OCI-LY7 (cell line): ENCODE measurements at regions not wholly inside any gene's neighbourhood (a gene's known extent, or its start where the extent isn't known, plus 50 kb on each side); places are given as distances from the start of the nearest gene placed in this dataset.

ENCODE experiments used
- EZH2phosphoT487 ChIP-seq: fragments of 200-600 bp; sonication (generic); IDR thresholded peaks from 2 replicates; pipeline ENCODE4 v1.6.1; 2018; ENCODE audit warnings: low read depth, borderline replicate concordance, mild to moderate bottlenecking, mixed run types, antibody characterized with exemption, low read length, moderate library complexity, mixed read lengths
- TF ChIP-seq, protein P1 (sequence below): fragments of 200-600 bp; sonication (generic); conservative IDR thresholded peaks from 2 replicates; pipeline ENCODE4 v1.5.1; 2014; ENCODE audit warnings: mild to moderate bottlenecking, antibody characterized with exemption, low read length, moderate library complexity, mixed read lengths

DNA sequence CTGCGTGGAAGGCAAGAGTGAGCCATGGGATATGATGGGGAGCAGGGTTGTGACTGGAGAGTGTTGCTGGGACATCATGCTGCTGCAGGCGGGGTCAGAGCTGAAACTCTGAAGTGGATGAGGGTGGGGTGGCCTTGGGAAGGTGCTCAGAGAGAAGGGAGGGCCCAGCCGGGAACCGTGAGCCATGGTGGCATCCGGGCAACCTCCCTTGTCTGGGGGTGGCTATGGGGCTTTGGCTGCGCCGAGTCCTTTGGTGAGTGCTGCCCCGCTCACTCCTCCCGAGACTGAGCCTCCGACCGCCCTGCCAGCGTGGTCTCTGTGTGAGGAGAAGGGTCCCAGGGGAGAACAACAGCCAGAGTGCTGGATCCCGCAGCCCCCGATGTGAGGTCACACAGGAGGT is 632.0 kb downstream of the BRD1 start:
- TF ChIP-seq, protein P1, sequence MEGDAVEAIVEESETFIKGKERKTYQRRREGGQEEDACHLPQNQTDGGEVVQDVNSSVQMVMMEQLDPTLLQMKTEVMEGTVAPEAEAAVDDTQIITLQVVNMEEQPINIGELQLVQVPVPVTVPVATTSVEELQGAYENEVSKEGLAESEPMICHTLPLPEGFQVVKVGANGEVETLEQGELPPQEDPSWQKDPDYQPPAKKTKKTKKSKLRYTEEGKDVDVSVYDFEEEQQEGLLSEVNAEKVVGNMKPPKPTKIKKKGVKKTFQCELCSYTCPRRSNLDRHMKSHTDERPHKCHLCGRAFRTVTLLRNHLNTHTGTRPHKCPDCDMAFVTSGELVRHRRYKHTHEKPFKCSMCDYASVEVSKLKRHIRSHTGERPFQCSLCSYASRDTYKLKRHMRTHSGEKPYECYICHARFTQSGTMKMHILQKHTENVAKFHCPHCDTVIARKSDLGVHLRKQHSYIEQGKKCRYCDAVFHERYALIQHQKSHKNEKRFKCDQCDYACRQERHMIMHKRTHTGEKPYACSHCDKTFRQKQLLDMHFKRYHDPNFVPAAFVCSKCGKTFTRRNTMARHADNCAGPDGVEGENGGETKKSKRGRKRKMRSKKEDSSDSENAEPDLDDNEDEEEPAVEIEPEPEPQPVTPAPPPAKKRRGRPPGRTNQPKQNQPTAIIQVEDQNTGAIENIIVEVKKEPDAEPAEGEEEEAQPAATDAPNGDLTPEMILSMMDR, result no peak
- no peak for TF ChIP-seq EZH2phosphoT487
